Glutamatergic neuron (in vitro differentiated cells): ENCODE measurements at regions not wholly inside any gene's neighbourhood (a gene's known extent, or its start where the extent isn't known, plus 50 kb on each side); places are given as distances from the start of the nearest gene placed in this dataset.

Source experiments
- DNase-seq: peaks from one replicate; pipeline ENCODE4 v3.0.0; 2022
- H3K27ac Mint-ChIP-seq: one replicate; pipeline ENCODE4 v1.8.0; 2020; ENCODE audit warnings: mild to moderate bottlenecking, mixed read lengths, inconsistent platforms; ENCODE audit not compliant: unreplicated experiment
- H3K27me3 Mint-ChIP-seq: one replicate; pipeline ENCODE4 v1.8.0; 2020; ENCODE audit warnings: mild to moderate bottlenecking, moderate library complexity, mixed read lengths, inconsistent platforms; ENCODE audit not compliant: unreplicated experiment
- H3K36me3 Mint-ChIP-seq: one replicate; pipeline ENCODE4 v1.8.0; 2020; ENCODE audit warnings: mild to moderate bottlenecking, mixed read lengths, inconsistent platforms; ENCODE audit not compliant: unreplicated experiment
- H3K4me1 Mint-ChIP-seq: one replicate; pipeline ENCODE4 v1.8.0; 2020; ENCODE audit warnings: mild to moderate bottlenecking, low read depth, mixed read lengths, inconsistent platforms; ENCODE audit not compliant: unreplicated experiment
- H3K4me3 Mint-ChIP-seq: one replicate; pipeline ENCODE4 v1.8.0; 2020; ENCODE audit warnings: mild to moderate bottlenecking, mixed read lengths, inconsistent platforms; ENCODE audit not compliant: unreplicated experiment
- H3K9me3 Mint-ChIP-seq: one replicate; pipeline ENCODE4 v1.8.0; 2020; ENCODE audit warnings: mild to moderate bottlenecking, moderate library complexity, mixed read lengths, inconsistent platforms; ENCODE audit not compliant: unreplicated experiment
- TF ChIP-seq, protein P1 (sequence below): fragments of 200-600 bp; sonication (generic); IDR thresholded peaks from one replicate; pipeline ENCODE4 v1.5.0; 2021; ENCODE audit not compliant: partially characterized antibody, unreplicated experiment

DNA sequence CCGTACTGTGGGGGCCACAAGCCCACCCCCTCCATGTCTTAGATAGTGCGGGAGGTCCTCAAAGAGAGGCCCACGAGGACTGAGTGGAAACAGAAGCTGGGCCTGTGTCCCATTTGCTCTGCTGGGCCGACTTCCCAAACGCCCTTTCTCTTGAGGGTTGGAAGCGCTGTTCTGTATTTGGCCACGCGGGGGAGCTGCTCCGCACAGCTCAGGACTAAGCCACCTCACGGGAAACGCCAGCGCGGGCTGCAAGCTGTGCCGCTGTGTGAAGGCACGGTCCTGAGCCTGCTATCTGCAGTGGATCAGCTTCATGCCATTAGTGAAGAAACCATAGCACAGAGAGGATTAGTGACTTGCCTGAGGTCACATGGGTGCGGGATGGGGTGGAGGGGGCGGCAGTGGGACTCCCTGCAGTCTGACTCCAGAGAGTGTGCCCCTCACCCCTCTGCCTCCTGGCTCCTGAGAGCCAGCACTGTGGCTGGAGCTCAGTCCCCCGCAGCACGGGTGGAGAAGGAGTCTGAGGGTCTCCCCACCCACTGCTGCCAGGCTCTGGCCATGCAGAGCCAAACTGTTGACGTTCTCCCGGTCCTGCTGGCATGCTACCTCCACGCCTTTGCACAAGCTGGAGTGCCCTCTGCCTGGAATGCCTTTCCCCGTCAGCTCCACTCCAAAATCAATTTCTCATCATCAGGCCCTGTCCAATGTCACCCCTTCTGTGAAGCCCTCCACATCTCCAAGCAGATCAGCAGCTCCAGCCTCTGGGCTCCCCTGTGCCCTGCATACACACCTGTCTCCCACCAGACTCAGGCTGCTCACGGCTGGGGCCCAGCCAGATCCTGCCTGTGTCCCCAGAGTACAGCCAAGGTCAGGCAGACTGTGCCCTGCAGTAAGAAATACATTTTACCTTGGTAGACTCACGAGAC, 51.5 kb upstream of the LRRC32 start:
- DNase-seq = peak; percentile 92
- Mint-ChIP-seq H3K27me3 (peaks cover 4% of the 10 kb centered on the region), H3K9me3 (peaks cover 2% of the 10 kb centered on the region), H3K27ac (no peak overlapping the region), H3K36me3 (no peaks in the 10 kb centered on the region), H3K4me1 (peaks cover 9% of the 10 kb centered on the region), H3K4me3 (peak overlapping the region; percentile 58)
- TF ChIP-seq, protein P1, sequence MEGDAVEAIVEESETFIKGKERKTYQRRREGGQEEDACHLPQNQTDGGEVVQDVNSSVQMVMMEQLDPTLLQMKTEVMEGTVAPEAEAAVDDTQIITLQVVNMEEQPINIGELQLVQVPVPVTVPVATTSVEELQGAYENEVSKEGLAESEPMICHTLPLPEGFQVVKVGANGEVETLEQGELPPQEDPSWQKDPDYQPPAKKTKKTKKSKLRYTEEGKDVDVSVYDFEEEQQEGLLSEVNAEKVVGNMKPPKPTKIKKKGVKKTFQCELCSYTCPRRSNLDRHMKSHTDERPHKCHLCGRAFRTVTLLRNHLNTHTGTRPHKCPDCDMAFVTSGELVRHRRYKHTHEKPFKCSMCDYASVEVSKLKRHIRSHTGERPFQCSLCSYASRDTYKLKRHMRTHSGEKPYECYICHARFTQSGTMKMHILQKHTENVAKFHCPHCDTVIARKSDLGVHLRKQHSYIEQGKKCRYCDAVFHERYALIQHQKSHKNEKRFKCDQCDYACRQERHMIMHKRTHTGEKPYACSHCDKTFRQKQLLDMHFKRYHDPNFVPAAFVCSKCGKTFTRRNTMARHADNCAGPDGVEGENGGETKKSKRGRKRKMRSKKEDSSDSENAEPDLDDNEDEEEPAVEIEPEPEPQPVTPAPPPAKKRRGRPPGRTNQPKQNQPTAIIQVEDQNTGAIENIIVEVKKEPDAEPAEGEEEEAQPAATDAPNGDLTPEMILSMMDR = peak; percentile 90

DNA sequence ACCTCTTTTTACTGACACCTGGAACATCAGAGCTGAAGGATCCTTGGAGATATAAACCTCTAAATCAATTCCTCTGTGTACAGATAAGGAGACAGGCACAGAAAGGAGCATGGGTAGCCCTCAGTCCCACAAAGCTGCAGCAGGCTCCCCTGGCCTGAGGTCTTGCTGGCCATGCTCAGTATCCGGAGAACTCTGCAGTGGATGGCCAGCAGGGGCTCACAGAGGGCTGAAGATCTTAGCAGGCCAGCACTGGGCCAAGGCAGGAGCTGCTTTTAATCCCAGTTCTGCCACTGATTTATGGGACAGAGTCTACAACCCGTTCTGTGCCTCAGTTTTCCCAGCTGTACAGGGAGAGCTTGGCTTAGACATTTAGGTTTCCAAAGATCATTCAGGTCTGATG, 52.6 kb upstream of the LRRC32 start:
- Mint-ChIP-seq H3K9me3 (peaks cover under 1% of the 10 kb centered on the region), H3K27me3 (peaks cover 3% of the 10 kb centered on the region), H3K27ac (no peak overlapping the region)

DNA sequence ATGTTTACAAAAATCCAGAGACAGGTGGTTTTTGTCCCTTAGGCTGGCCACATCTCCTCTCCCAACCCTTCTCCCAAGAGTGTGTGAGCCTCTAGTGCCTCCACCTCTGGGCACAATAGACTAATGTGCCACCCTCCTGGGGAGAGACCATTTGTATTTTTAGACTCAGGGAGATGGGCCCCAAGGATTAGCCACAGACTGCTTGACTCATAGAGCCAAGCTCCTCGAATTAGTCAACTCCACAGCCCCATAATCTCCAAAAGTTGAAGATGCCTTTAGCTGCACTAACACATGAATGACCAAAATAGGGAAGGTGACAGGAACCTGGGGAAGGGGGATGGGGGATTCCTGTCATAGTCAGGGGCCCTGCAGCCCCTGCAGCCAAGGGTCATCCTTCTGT, 53.0 kb upstream of the LRRC32 start:
- Mint-ChIP-seq H3K9me3 (no peaks in the 10 kb centered on the region), H3K4me1 (peaks cover 5% of the 10 kb centered on the region), H3K4me3 (no peak overlapping the region), H3K27ac (no peak overlapping the region), H3K27me3 (peaks cover 3% of the 10 kb centered on the region), H3K36me3 (no peaks in the 10 kb centered on the region)
- no peak for DNase-seq
- TF ChIP-seq, protein P1 = no peak

More for the DNA sequence above, 52.6 kb upstream of the LRRC32 start:
- TF ChIP-seq, protein P1 = no peak
- no peak overlapping the region for H3K4me3 Mint-ChIP-seq
- DNase-seq = no peak
- no peaks in the 10 kb centered on the region for H3K36me3 Mint-ChIP-seq
- H3K4me1 Mint-ChIP-seq = peaks cover 6% of the 10 kb centered on the region

DNA sequence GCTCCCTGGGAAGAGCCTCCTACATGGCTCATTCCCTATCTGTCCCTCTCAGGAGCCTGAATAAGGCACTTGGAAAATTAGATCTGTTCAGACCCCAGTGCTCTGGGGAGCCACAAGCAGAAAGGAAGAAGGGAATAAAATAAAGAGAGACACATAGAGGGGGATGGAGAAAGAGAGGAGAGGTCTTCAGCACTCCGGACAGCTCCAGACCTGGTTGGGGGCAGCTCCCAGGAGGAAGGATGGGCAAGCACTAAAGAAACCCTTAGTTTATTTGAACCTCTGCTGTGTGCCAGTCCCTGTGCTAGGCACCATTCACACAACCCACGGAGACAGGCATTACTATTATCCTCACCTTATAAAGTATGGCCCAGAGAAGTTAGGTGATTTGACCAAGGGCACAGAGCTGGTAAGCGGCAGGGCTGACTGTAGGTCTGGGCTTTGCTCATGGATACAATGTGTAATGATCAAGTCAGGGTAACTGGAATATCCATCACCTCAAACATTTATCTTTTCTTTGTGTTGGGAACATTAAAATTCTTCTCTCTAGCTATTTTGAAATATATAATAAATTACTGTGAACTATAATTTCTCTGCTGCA, 53.7 kb upstream of the LRRC32 start:
- Mint-ChIP-seq H3K36me3 (no peaks in the 10 kb centered on the region), H3K4me1 (peaks cover 5% of the 10 kb centered on the region), H3K9me3 (no peaks in the 10 kb centered on the region), H3K4me3 (no peak overlapping the region), H3K27me3 (peaks cover 3% of the 10 kb centered on the region), H3K27ac (no peak overlapping the region)
- no peak for DNase-seq
- TF ChIP-seq, protein P1 = no peak

DNA sequence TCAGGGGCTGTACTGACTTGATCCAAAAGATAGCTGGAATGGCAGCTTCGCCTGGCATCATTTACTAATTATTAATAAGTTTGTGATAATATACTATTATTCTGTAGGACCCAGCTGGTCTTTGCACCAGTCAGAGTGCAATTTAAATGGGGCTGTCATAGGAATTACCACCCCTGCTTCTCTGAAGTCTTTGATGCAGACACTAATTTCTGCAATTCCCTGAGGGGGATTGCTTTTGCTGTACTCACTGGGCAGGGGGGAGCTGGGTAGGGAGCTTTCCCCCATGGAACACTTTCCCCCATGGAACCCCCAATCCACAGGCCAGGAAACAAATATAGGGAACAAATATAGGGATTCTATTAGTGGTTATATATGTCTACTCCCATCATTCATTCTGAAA, 54.9 kb upstream of the TSKU start:
- H3K4me1 Mint-ChIP-seq = peaks cover 4% of the 10 kb centered on the region
- H3K36me3 Mint-ChIP-seq = no peaks in the 10 kb centered on the region
- H3K27ac Mint-ChIP-seq = no peak overlapping the region
- no peak overlapping the region for H3K4me3 Mint-ChIP-seq
- H3K9me3 Mint-ChIP-seq = peaks cover 2% of the 10 kb centered on the region
- DNase-seq = no peak
- peaks cover 3% of the 10 kb centered on the region for H3K27me3 Mint-ChIP-seq
- TF ChIP-seq, protein P1 = no peak
